PC-9 (cell line): ENCODE measurements at regions not wholly inside any gene's neighbourhood (a gene's known extent, or its start where the extent isn't known, plus 50 kb on each side); places are given as distances from the start of the nearest gene placed in this dataset.

ENCODE experiments used
- CTCF ChIP-seq: fragments of 200-600 bp; sonication (generic); conservative IDR thresholded peaks from 2 replicates; pipeline ENCODE4 v1.6.1; 2017; ENCODE audit warnings: mixed run types, antibody characterized with exemption, mild to moderate bottlenecking, moderate library complexity
- EZH2 ChIP-seq: fragments of 200-600 bp; sonication (generic); IDR thresholded peaks from 2 replicates; pipeline ENCODE4 v1.8.0; 2017; ENCODE audit warnings: antibody characterized with exemption, low read depth

GRCh38 chr13:65265988-65266387 lies 1964.1 kb downstream of the PCDH9 start:
- TF ChIP-seq CTCF (no peak), EZH2 (no peak)
